ENCODE measurements at regions not wholly inside any gene's neighbourhood (a gene's known extent, or its start where the extent isn't known, plus 50 kb on each side); places are given as distances from the start of the nearest gene placed in this dataset.

DNA sequence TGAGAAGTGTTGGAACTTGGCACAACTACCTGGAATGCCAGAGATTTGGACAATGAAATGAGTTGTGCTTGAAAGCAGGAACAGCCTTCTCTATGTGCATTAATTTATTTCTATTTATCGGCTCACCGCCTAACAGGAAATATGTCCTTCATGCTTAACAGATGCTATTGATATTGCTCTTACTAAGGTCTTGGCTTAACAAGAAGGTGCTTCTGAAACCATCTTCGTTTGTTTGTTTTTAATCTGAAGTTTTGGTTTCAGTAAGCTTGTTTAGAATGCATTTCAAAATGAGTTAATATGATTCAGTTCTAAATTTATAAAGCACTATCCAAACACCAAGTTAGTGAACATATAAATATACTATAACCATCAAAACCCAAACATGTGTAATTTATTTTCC lies 898.3 kb upstream of the B3GALT2 start:
- Mint-ChIP-seq H3K4me1 (ENCODE audit: low read depth) (peaks cover 1% of the 10 kb centered on the region), H3K27ac (no peak overlapping the region), H3K27me3 (ENCODE audit: low read depth) (no peaks in the 10 kb centered on the region), H3K9me3 (ENCODE audit: insufficient read depth) (no peaks in the 10 kb centered on the region), H3K36me3 (ENCODE audit: low read depth) (no peaks in the 10 kb centered on the region), H3K4me3 (no peak overlapping the region)
- ChIA-PET CTCF (interaction anchor here (0.5 kb wide), 1 partner anchor 1159 kb away, joined by 3 read pairs; no protein-coding TSS in a partner anchor), POLR2A (no interaction called here)
- no peak for ATAC-seq
- DNase-seq = no peak

DNA sequence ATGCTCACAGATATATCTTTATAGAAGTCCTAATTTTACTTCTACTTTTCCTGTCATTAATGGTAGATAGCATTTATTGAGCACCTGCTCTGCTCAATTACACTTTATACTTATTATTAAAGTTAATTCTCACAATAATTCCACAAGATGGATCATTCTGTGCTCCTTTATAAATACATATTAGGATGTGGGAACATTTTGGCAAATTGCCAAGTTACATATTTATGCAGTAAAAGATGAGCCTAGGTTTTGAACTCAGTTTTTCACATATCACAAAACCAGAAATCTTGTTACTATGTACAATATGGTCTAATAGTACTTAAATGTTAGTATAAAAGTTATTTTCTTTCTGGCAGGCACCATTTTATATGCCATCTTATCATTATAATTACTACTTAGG lies 895.0 kb upstream of the B3GALT2 start:
- no peaks in the 10 kb centered on the region for H3K4me1 Mint-ChIP-seq (ENCODE audit: low read depth)
- POLR2A ChIA-PET = no interaction called here
- H3K4me3 Mint-ChIP-seq = no peak overlapping the region
- H3K36me3 Mint-ChIP-seq (ENCODE audit: low read depth) = no peaks in the 10 kb centered on the region
- H3K9me3 Mint-ChIP-seq (ENCODE audit: insufficient read depth) = no peaks in the 10 kb centered on the region
- H3K27me3 Mint-ChIP-seq (ENCODE audit: low read depth) = no peaks in the 10 kb centered on the region
- DNase-seq (no peak), ATAC-seq (no peak)
- no peak overlapping the region for H3K27ac Mint-ChIP-seq
- CTCF ChIA-PET = no interaction called here

DNA sequence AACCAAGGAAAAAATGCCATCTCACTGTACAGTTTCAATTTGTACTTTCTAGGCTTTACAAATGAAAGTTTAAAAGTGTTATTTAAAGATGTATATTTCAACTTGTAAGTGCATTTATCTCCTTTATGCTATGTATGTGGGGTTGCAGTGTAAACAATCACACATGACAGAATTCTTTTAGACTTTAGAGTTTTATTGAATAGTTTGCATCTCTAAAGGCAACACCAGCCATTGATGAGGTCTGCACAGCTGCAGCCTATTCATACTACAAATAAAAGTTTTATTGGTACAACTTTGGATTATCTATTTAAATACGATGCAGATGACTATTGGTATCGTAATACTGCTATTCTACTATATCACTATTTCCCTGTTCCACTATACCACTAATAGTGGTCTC lies 894.4 kb upstream of the B3GALT2 start:
- DNase-seq (no peak), ATAC-seq (no peak)
- ChIA-PET POLR2A (no interaction called here), CTCF (no interaction called here)
- Mint-ChIP-seq H3K27me3 (ENCODE audit: low read depth) (no peaks in the 10 kb centered on the region), H3K36me3 (ENCODE audit: low read depth) (no peaks in the 10 kb centered on the region), H3K9me3 (ENCODE audit: insufficient read depth) (no peaks in the 10 kb centered on the region), H3K27ac (no peak overlapping the region), H3K4me3 (no peak overlapping the region), H3K4me1 (ENCODE audit: low read depth) (no peaks in the 10 kb centered on the region)

DNA sequence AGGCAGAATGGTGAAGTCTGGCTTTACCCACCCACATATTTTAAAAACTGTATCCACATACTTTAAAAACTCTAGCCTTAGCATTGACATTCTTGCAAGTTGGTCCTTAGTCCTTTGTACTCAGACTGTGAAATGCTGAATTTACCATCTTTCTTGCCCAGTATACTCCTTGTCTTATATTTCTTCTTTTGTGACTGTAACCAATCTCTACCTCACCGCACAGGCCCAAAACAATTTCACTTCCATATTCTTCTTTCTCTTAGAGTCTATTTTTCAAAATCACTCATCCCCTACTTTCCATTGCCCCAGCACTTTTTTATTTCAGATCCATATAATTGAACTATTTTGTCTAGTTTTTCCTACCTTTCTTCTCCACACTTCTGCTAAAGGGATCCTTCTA lies 892.4 kb upstream of the B3GALT2 start:
- Mint-ChIP-seq H3K36me3 (ENCODE audit: low read depth) (no peaks in the 10 kb centered on the region), H3K27me3 (ENCODE audit: low read depth) (no peaks in the 10 kb centered on the region), H3K9me3 (ENCODE audit: insufficient read depth) (no peaks in the 10 kb centered on the region), H3K4me3 (no peak overlapping the region), H3K27ac (no peak overlapping the region), H3K4me1 (ENCODE audit: low read depth) (no peaks in the 10 kb centered on the region)
- POLR2A ChIA-PET = no interaction called here
- no peak for DNase-seq
- no peak for ATAC-seq
- CTCF ChIA-PET = no interaction called here

DNA sequence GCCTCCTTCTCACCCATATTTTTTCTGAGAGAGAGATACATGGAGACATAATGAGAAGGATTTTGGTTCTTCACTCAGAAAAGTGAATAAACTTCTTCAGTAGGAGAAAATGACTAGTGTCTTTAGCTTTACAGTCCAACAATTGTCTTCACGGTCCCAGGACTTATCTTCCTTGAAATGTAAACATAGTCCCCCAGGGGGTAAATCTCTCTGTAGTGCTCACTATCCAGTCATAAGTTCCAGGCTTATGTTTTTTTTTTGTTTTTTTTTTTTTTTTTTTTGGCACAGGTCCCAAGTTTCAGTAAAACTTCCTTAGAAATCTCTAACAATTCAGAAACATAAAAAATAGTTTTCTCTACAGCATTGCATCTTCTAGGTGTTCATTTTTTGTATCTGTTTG lies 890.2 kb upstream of the B3GALT2 start:
- no peaks in the 10 kb centered on the region for H3K36me3 Mint-ChIP-seq (ENCODE audit: low read depth)

DNA sequence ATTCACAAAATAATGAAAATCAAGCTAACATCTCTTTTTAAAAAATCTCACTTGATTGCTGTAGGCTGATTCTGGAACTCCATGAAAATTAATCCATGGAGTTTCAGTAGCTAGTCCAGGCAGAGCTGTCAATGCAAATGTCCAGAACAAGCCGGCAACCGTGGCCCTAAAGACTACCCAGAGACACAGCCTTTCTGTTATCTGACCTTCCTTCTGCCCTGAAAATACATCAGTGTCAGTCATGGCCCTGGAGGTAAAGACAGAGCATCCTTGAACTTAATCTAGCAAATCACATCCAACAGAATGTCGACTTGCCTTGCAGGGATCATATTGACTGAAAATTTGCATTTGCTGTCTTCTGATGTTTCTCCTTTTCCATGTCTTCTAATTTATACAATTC lies 887.4 kb upstream of the B3GALT2 start:
- H3K36me3 Mint-ChIP-seq (ENCODE audit: low read depth) = no peaks in the 10 kb centered on the region
- H3K4me1 Mint-ChIP-seq (ENCODE audit: low read depth) = no peaks in the 10 kb centered on the region
- no peak overlapping the region for H3K27ac Mint-ChIP-seq
- H3K27me3 Mint-ChIP-seq (ENCODE audit: low read depth) = no peaks in the 10 kb centered on the region
- CTCF ChIA-PET = no interaction called here
- no peak overlapping the region for H3K4me3 Mint-ChIP-seq
- ATAC-seq (no peak), DNase-seq (no peak)
- POLR2A ChIA-PET = no interaction called here
- H3K9me3 Mint-ChIP-seq (ENCODE audit: insufficient read depth) = no peaks in the 10 kb centered on the region

More for the DNA sequence above, 890.2 kb upstream of the B3GALT2 start:
- Mint-ChIP-seq H3K27me3 (ENCODE audit: low read depth) (no peaks in the 10 kb centered on the region), H3K27ac (no peak overlapping the region), H3K4me1 (ENCODE audit: low read depth) (no peaks in the 10 kb centered on the region), H3K9me3 (ENCODE audit: insufficient read depth) (no peaks in the 10 kb centered on the region), H3K4me3 (no peak overlapping the region)
- ATAC-seq (no peak), DNase-seq (no peak)
- CTCF ChIA-PET = no interaction called here
- POLR2A ChIA-PET = no interaction called here

DNA sequence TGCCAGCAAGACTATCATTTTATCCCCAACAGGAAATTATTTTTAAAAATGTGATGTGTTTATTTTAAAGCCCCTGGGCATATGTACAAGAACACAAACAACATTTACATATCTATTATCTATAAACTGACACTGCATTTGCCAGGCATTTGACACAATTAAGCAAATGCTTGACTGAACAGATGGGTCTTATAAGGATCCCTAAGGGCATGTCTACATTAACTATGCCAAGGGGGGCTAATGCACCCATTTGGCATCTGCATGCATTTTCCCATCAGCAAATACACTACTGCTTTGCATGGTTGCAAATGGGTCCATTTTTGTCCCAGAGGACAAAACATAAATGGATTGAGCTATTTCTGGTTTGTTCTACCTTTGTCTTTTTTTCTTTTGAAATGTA lies 884.8 kb upstream of the B3GALT2 start:
- H3K27me3 Mint-ChIP-seq (ENCODE audit: low read depth) = no peaks in the 10 kb centered on the region
- ChIA-PET CTCF (no interaction called here), POLR2A (no interaction called here)
- H3K36me3 Mint-ChIP-seq (ENCODE audit: low read depth) = no peaks in the 10 kb centered on the region
- no peak overlapping the region for H3K4me3 Mint-ChIP-seq
- H3K4me1 Mint-ChIP-seq (ENCODE audit: low read depth) = no peaks in the 10 kb centered on the region
- peaks cover 12% of the 10 kb centered on the region for H3K9me3 Mint-ChIP-seq (ENCODE audit: insufficient read depth)
- no peak overlapping the region for H3K27ac Mint-ChIP-seq
- DNase-seq = no peak
- ATAC-seq = no peak

DNA sequence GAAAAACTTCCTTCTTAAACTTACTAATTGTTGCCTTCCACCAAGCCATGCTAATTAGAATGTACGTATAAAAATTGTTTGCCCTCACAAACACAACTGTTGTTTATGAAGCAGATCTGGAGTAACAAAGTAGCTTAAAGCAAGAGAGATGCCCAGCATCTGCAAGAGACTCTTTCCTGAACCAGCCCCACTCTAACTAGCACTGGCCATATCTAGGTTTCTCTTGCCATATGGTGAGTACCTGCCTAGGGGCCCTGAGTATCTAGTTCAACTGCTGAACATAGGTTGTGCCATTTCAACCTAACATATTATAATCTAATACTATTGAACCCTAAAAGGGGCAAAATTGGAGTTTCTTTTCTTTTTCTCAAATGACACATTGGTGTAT lies 883.4 kb upstream of the B3GALT2 start:
- ChIA-PET POLR2A (no interaction called here), CTCF (no interaction called here)
- Mint-ChIP-seq H3K27ac (no peak overlapping the region), H3K36me3 (ENCODE audit: low read depth) (no peaks in the 10 kb centered on the region), H3K4me1 (ENCODE audit: low read depth) (no peaks in the 10 kb centered on the region), H3K9me3 (ENCODE audit: insufficient read depth) (peaks cover 12% of the 10 kb centered on the region), H3K4me3 (no peak overlapping the region), H3K27me3 (ENCODE audit: low read depth) (no peaks in the 10 kb centered on the region)
- no peak for DNase-seq
- ATAC-seq = no peak

DNA sequence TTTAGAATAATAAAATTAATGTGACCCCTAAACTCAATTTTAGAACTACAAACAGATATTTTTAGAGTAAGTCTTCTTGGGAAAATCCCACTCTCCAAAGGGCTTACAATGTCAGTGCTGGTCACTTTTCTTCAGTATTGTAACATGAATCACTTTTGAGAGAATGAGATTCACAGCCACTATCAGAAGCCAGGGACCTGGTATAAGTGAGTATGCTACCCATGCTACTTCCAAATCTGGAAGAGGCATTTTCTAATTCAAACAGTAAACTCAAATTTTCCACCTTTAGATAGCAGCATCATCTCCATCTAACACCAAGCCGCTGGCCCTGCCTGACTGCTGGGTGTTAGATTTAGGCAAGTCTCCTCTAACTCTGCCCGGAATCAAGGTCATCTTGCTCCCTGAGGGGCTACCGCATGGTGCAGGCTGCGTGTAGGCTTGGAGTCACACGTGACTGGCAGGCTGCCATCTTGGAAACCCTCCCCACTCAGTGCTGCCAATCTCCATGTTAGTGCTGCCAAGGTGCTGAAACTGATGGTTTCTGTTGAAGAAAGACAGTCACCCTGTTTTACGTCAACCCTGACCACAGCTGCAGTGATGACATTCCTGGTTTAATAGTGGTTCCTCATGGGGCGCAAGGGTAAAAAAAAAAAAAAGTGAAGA lies 882.9 kb upstream of the B3GALT2 start:
- Mint-ChIP-seq H3K27me3 (ENCODE audit: low read depth) (no peaks in the 10 kb centered on the region), H3K9me3 (ENCODE audit: insufficient read depth) (peaks cover 12% of the 10 kb centered on the region), H3K27ac (no peak overlapping the region), H3K4me3 (no peak overlapping the region), H3K36me3 (ENCODE audit: low read depth) (no peaks in the 10 kb centered on the region), H3K4me1 (ENCODE audit: low read depth) (no peaks in the 10 kb centered on the region)
- DNase-seq (no peak), ATAC-seq (no peak)
- ChIA-PET POLR2A (no interaction called here), CTCF (no interaction called here)

DNA sequence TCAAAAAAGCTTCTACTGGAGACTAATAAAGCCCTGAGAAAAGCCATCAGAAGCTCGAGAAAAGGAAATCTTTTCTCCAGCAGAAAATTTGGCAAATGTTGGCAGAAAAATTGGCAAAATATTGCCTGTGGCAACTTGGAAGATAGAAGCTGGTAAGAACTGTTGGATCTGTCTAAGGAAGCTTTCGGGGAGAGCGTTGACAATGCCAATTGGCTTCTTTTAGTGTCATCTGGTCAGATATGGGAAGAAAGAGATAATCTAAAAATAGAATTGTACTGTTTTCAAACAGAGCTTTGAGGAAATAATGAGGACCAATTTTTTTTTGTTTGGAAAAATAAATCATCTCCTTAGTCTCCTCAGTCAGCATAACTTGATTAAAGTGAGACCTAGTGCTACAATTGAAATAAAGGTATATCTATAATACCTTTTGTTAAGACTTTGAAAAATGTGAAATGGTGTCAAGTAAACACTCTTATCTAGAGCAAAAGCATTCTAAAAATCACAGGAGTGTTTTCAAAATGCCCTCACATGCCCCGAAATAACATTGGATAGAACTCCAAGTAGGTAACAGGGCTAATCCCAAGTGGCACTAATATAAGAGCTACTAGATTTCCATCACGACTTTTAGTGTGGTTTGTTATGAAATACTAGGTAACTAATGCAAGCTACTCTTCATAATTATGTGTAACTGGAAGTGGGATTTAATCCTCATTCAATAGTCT lies 882.2 kb upstream of the B3GALT2 start:
- ATAC-seq (no peak), DNase-seq (no peak)
- Mint-ChIP-seq H3K27ac (no peak overlapping the region), H3K9me3 (ENCODE audit: insufficient read depth) (peaks cover 12% of the 10 kb centered on the region), H3K4me3 (no peak overlapping the region), H3K36me3 (ENCODE audit: low read depth) (no peaks in the 10 kb centered on the region), H3K27me3 (ENCODE audit: low read depth) (no peaks in the 10 kb centered on the region), H3K4me1 (ENCODE audit: low read depth) (no peaks in the 10 kb centered on the region)
- POLR2A ChIA-PET = no interaction called here
- CTCF ChIA-PET = no interaction called here

DNA sequence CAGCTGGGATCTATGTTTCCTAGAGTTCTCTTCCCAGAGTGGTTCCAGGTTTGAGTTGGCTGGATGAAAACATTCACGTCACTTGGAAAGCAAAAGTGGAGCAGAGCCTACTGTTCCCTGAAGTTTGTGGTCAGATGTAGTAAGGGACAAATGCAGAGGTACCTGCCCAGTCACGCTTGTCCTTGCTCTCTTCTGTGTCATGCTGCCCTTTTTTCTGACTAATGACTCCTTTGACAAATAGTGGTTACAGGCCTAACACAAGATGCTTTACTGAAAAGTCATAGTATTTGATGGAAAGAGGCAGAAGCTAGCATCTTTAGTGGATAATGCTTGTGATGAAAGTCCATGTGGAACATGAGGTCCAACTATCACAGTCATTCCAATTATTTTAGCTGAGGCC lies 881.4 kb upstream of the B3GALT2 start:
- H3K27ac Mint-ChIP-seq = no peak overlapping the region
- POLR2A ChIA-PET = no interaction called here

DNA sequence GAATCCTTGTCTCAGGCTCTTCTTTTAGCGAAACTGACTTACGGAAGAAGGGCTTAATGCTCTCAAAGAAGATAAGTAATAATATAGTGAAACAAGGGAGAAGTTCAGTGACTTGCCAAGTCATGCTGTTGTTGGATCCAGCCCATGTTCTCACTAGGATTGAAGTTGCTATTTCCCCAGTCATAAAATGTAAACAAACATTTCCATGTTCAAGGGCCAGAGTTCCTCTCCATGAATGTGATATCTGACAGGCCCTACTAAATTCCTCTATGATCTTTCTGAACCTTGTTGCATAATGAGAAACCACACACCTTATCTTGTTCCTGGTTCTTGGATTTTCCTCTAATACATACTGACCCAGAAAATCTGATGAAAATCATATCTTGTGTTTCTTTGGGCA lies 876.5 kb upstream of the B3GALT2 start:
- ATAC-seq (no peak), DNase-seq (no peak)
- POLR2A ChIA-PET = no interaction called here
- no peak overlapping the region for H3K27ac Mint-ChIP-seq
- H3K4me1 Mint-ChIP-seq (ENCODE audit: low read depth) = peaks cover 19% of the 10 kb centered on the region
- peaks cover 26% of the 10 kb centered on the region for H3K36me3 Mint-ChIP-seq (ENCODE audit: low read depth)
- CTCF ChIA-PET = no interaction called here
- H3K27me3 Mint-ChIP-seq (ENCODE audit: low read depth) = no peaks in the 10 kb centered on the region
- no peak overlapping the region for H3K4me3 Mint-ChIP-seq
- H3K9me3 Mint-ChIP-seq (ENCODE audit: insufficient read depth) = peaks cover 15% of the 10 kb centered on the region

More for the DNA sequence above, 881.4 kb upstream of the B3GALT2 start:
- H3K9me3 Mint-ChIP-seq (ENCODE audit: insufficient read depth) = peaks cover 12% of the 10 kb centered on the region
- ATAC-seq (no peak), DNase-seq (no peak)
- CTCF ChIA-PET = no interaction called here
- H3K27me3 Mint-ChIP-seq (ENCODE audit: low read depth) = no peaks in the 10 kb centered on the region
- H3K36me3 Mint-ChIP-seq (ENCODE audit: low read depth) = peaks cover 2% of the 10 kb centered on the region
- H3K4me1 Mint-ChIP-seq (ENCODE audit: low read depth) = no peaks in the 10 kb centered on the region
- H3K4me3 Mint-ChIP-seq = no peak overlapping the region

DNA sequence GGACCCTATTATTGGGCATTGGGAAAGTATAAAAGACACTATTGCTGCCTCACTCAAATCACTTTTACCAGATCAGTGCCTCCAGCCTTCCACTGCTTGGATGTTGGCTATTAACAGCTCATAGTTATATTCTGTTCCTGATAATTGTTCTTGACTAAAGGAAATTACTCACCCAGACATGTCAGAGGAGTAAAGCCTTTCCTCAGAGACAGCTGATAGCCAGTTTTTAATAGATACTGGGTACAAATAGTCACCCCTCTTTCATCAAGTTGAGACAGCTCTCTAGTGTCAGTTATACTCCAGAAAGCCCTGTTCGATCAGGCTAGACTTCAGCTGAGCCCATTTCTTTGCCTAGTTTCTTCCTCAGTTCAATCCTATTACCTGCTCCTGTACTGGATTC lies 876.1 kb upstream of the B3GALT2 start:
- ChIA-PET POLR2A (no interaction called here), CTCF (no interaction called here)
- Mint-ChIP-seq H3K4me3 (no peak overlapping the region), H3K36me3 (ENCODE audit: low read depth) (peaks cover 28% of the 10 kb centered on the region), H3K27me3 (ENCODE audit: low read depth) (no peaks in the 10 kb centered on the region), H3K4me1 (ENCODE audit: low read depth) (peaks cover 20% of the 10 kb centered on the region), H3K27ac (no peak overlapping the region), H3K9me3 (ENCODE audit: insufficient read depth) (peaks cover 12% of the 10 kb centered on the region)
- ATAC-seq = no peak
- no peak for DNase-seq
